ENCODE measurements at regions not wholly inside any gene's neighbourhood (a gene's known extent, or its start where the extent isn't known, plus 50 kb on each side); places are given as distances from the start of the nearest gene placed in this dataset.
A peak's percentile ranks its signal among the peaks of the same experiment; 100 is the strongest.

GRCh38 chr18:46314011-46314410, 209.8 kb downstream of the HAUS1 start:
- Histone ChIP-seq H2AFZ (no peak overlapping the region), H3K27me3 (ENCODE audit: insufficient read depth, low read depth) (no peaks in the 10 kb centered on the region), H3K27ac (no peak overlapping the region), H4K20me1 (ENCODE audit: insufficient read depth) (no peaks in the 10 kb centered on the region), H3K9me3 (ENCODE audit: insufficient read depth, low read depth) (peaks cover 8% of the 10 kb centered on the region), H3K4me1 (replicated peaks; ENCODE audit: insufficient read depth) (peaks cover 17% of the 10 kb centered on the region), H3K36me3 (ENCODE audit: low read depth) (no peaks in the 10 kb centered on the region), H3K79me2 (ENCODE audit: low read depth) (no peaks in the 10 kb centered on the region), H3K4me3 (no peak overlapping the region), H3K4me2 (no peak overlapping the region), H3K9me2 (ENCODE audit: insufficient read depth) (no peaks in the 10 kb centered on the region), H3F3A (ENCODE audit: insufficient read depth, low read depth) (no peaks in the 10 kb centered on the region)
- BruUV-seq (replicated peaks): no TSS peak
- ChIA-PET POLR2A (ENCODE audit: unreplicated experiment) (no interaction called here), CTCF (interaction anchor here (0.5 kb wide), 1 partner anchor 21 kb away, joined by 4 read pairs; no protein-coding TSS in a partner anchor)
- intact Hi-C loops (cut with micrococcal nuclease; ENCODE audit: unreplicated experiment): no loop called here
- no peak for DNase-seq
- TF ChIP-seq CTCF (conservative IDR thresholded peaks at IDR 0.05) (no peak), EZH2 (IDR thresholded peaks at IDR 0.05; ENCODE audit: low read depth) (no peak)

GRCh38 chr18:46315161-46315560, 211.0 kb downstream of the HAUS1 start:
- POLR2A ChIA-PET (ENCODE audit: unreplicated experiment): no interaction called here

GRCh38 chr18:46318356-46318755, 214.2 kb downstream of the HAUS1 start:
- Histone ChIP-seq H3K27ac (no peak overlapping the region), H2AFZ (no peak overlapping the region), H3K4me3 (no peak overlapping the region), H3K9me3 (ENCODE audit: insufficient read depth, low read depth) (peaks cover 8% of the 10 kb centered on the region), H3K4me2 (no peak overlapping the region), H3K36me3 (ENCODE audit: low read depth) (no peaks in the 10 kb centered on the region), H4K20me1 (ENCODE audit: insufficient read depth) (no peaks in the 10 kb centered on the region), H3F3A (ENCODE audit: insufficient read depth, low read depth) (peaks cover 37% of the 10 kb centered on the region), H3K27me3 (ENCODE audit: insufficient read depth, low read depth) (no peaks in the 10 kb centered on the region), H3K9me2 (ENCODE audit: insufficient read depth) (no peaks in the 10 kb centered on the region), H3K79me2 (ENCODE audit: low read depth) (no peaks in the 10 kb centered on the region), H3K4me1 (replicated peaks; ENCODE audit: insufficient read depth) (peaks cover 59% of the 10 kb centered on the region)
- ChIA-PET POLR2A (ENCODE audit: unreplicated experiment) (no interaction called here), CTCF (no interaction called here)
- no peak for TF ChIP-seq CTCF (conservative IDR thresholded peaks at IDR 0.05)
- no peak for TF ChIP-seq EZH2 (IDR thresholded peaks at IDR 0.05; ENCODE audit: low read depth)
- DNase-seq: no peak
- no TSS peak for BruUV-seq (replicated peaks)
- intact Hi-C loops (cut with micrococcal nuclease; ENCODE audit: unreplicated experiment): no loop called here

More at GRCh38 chr18:46315161-46315560, 211.0 kb downstream of the HAUS1 start:
- CTCF ChIA-PET: interaction anchor here (0.5 kb wide), 1 partner anchor 111 kb away, joined by 10 read pairs; no protein-coding TSS in a partner anchor
- TF ChIP-seq CTCF (conservative IDR thresholded peaks at IDR 0.05) (no peak), EZH2 (IDR thresholded peaks at IDR 0.05; ENCODE audit: low read depth) (no peak)
- Histone ChIP-seq H2AFZ (no peak overlapping the region), H3K4me3 (no peak overlapping the region), H3K79me2 (ENCODE audit: low read depth) (no peaks in the 10 kb centered on the region), H3K27ac (peak overlapping the region; percentile 47), H3K9me2 (ENCODE audit: insufficient read depth) (no peaks in the 10 kb centered on the region), H3K27me3 (ENCODE audit: insufficient read depth, low read depth) (no peaks in the 10 kb centered on the region), H3K4me1 (replicated peaks; ENCODE audit: insufficient read depth) (peaks cover 28% of the 10 kb centered on the region), H3K4me2 (peak overlapping the region; percentile 19; the same call in 1 of the 2 replicates), H3K9me3 (ENCODE audit: insufficient read depth, low read depth) (peaks cover 8% of the 10 kb centered on the region), H4K20me1 (ENCODE audit: insufficient read depth) (no peaks in the 10 kb centered on the region), H3K36me3 (ENCODE audit: low read depth) (no peaks in the 10 kb centered on the region), H3F3A (ENCODE audit: insufficient read depth, low read depth) (peaks cover 5% of the 10 kb centered on the region; the same call in 1 of the 2 replicates)
- intact Hi-C loops (cut with micrococcal nuclease; ENCODE audit: unreplicated experiment): no loop called here
- peak in 1 of 2 experiments; percentile 55 for DNase-seq
- no TSS peak for BruUV-seq (replicated peaks)
